ENCODE measurements at regions not wholly inside any gene's neighbourhood (a gene's known extent, or its start where the extent isn't known, plus 50 kb on each side); places are given as distances from the start of the nearest gene placed in this dataset.

DNA sequence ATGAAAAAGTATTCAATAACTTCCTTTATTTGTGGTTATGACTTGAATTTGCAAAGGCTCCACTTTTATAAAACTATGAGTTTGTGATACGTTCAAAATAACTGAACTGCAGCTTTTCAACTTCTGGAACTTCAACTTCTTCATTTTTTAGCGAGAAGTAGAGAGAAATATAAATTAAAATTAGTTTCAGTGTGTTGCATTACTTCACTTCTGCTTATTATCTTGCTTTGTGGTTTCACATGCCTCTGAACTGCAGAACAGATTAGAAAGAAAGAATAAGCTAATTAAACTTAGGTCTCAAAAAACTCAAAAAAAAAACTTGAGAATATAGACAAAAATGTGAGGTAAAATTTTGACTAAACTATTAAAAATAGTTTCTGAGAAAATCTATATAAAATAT lies 1073.4 kb downstream of the PCDH17 start:
- TF ChIP-seq CTCF (IDR thresholded peaks at IDR 0.05) (no peak), POLR2AphosphoS5 (IDR thresholded peaks at IDR 0.05) (no peak), POLR2A (IDR thresholded peaks at IDR 0.05) (no peak), EP300 (IDR thresholded peaks at IDR 0.05) (no peak)

Data from gastroesophageal sphincter (tissue), 3 donors.